GM12878 (cell line): ENCODE measurements at regions not wholly inside any gene's neighbourhood (a gene's known extent, or its start where the extent isn't known, plus 50 kb on each side); places are given as distances from the start of the nearest gene placed in this dataset.

Experiments
- BRCA1 ChIP-seq: IDR thresholded peaks from 2 replicates; pipeline ENCODE4 v1.6.1; 2011; ENCODE audit warnings: low read depth, low read length, improper control_type of control experiment
- FOXK2 ChIP-seq: fragments of 450-650 bp; IDR thresholded peaks from 2 replicates; pipeline ENCODE4 v1.6.1; 2017; ENCODE audit warnings: mild to moderate bottlenecking, moderate library complexity
- GABPA ChIP-seq: IDR thresholded peaks from 2 replicates; pipeline ENCODE4 v1.6.1; 2014; ENCODE audit warnings: antibody characterized with exemption, low read depth, mild to moderate bottlenecking, inconsistent platforms
- POLR2A ChIP-seq: IDR thresholded peaks from 2 replicates; pipeline ENCODE4 v1.6.1; 2011; ENCODE audit warnings: low read depth, mild to moderate bottlenecking, low read length
- SIX5 ChIP-seq: IDR thresholded peaks from 2 replicates; pipeline ENCODE4 v1.6.1; 2011; ENCODE audit warnings: mild to moderate bottlenecking, low read depth, low read length, moderate library complexity; ENCODE audit not compliant: severe bottlenecking
- TCF7 ChIP-seq: IDR thresholded peaks from 2 replicates; pipeline ENCODE4 v1.6.1; 2014; ENCODE audit warnings: antibody characterized with exemption, borderline replicate concordance
- WRNIP1 ChIP-seq: IDR thresholded peaks from 2 replicates; pipeline ENCODE4 v1.6.1; 2011; ENCODE audit warnings: low read depth, low read length, improper control_type of control experiment, borderline replicate concordance
- TF ChIP-seq, protein P1 (sequence below), 3 experiments: IDR thresholded peaks in 2 of 3; conservative IDR thresholded peaks in 1 of 3; 2 replicates each; pipeline ENCODE4 v1.5.1; 2011; ENCODE audit warnings: low read depth in 3 of 3, low read length in 3 of 3, mild to moderate bottlenecking in 3 of 3, control low read depth in 2 of 3, moderate library complexity in 2 of 3, inconsistent platforms in 1 of 3, mixed read lengths in 1 of 3; ENCODE audit not compliant: control insufficient read depth in 2 of 3, insufficient read depth in 1 of 3; ENCODE audit errors: extremely low read depth in 1 of 3
- TF ChIP-seq, protein P2 (sequence below): fragments of 450-650 bp; IDR thresholded peaks from 2 replicates; pipeline ENCODE4 v1.6.1; 2017; ENCODE audit warnings: borderline replicate concordance
- TF ChIP-seq, protein P3 (sequence below): IDR thresholded peaks from 2 replicates; pipeline ENCODE4 v1.6.1; 2011; ENCODE audit warnings: mild to moderate bottlenecking, low read depth, low read length, moderate library complexity; ENCODE audit not compliant: insufficient replicate concordance
- TF ChIP-seq, protein P4 (sequence below): IDR thresholded peaks from 2 replicates; pipeline ENCODE4 v1.6.1; 2011; ENCODE audit warnings: low read depth, low read length, improper control_type of control experiment, borderline replicate concordance
- TF ChIP-seq, protein P5 (sequence below): IDR thresholded peaks from 2 replicates; pipeline ENCODE4 v1.6.1; 2012; ENCODE audit warnings: mild to moderate bottlenecking, low read depth, low read length
- TF ChIP-seq, protein P6 (sequence below): IDR thresholded peaks from 2 replicates; pipeline ENCODE4 v1.6.1; 2012; ENCODE audit warnings: low read depth, low read length, improper control_type of control experiment
- TF ChIP-seq, protein P7 (sequence below): fragments of 450-650 bp; IDR thresholded peaks from 2 replicates; pipeline ENCODE4 v1.6.1; 2017; ENCODE audit warnings: mild to moderate bottlenecking, moderate library complexity

DNA sequence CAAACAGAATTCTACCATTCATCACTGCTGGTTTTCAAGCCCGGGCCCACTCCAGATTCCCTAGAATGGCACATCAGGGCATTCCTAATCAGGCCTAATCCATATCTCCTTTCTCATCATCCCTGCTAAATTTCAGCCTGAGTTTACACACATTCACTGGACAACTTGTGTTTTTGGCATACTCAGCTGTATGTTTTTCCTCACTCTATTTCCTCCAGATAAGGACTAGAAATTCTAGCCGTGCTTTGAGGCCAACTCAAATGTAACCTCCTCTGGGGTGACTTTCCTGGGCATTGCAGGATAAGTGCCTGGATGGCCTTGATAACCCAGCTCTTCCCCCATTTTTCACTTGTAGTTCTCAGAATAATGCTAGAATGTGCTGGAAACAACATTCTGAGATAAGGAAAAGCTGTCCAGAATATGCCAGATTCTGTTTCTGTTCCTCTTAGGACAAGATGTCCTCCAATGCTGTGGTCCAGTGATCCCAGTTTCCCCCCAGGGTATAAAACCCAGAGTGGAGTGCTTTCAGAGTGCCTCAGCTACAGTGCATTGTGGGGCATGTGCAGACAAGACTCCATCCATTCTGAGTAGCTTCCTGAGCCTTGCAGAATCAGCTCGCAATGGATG, 66.9 kb upstream of the CLDN10 start:
- TF ChIP-seq, protein P1, sequence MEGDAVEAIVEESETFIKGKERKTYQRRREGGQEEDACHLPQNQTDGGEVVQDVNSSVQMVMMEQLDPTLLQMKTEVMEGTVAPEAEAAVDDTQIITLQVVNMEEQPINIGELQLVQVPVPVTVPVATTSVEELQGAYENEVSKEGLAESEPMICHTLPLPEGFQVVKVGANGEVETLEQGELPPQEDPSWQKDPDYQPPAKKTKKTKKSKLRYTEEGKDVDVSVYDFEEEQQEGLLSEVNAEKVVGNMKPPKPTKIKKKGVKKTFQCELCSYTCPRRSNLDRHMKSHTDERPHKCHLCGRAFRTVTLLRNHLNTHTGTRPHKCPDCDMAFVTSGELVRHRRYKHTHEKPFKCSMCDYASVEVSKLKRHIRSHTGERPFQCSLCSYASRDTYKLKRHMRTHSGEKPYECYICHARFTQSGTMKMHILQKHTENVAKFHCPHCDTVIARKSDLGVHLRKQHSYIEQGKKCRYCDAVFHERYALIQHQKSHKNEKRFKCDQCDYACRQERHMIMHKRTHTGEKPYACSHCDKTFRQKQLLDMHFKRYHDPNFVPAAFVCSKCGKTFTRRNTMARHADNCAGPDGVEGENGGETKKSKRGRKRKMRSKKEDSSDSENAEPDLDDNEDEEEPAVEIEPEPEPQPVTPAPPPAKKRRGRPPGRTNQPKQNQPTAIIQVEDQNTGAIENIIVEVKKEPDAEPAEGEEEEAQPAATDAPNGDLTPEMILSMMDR (IDR thresholded peaks at IDR 0.05 in 2 of 3, conservative IDR thresholded peaks at IDR 0.05 in 1 of 3; ENCODE audit: control insufficient read depth in 2 of 3, extremely low read depth in 1 of 3, insufficient read depth in 1 of 3, low read depth in 3 of 3, low read length in 3 of 3): no peak
- TF ChIP-seq POLR2A: no peak
- TF ChIP-seq, protein P2, sequence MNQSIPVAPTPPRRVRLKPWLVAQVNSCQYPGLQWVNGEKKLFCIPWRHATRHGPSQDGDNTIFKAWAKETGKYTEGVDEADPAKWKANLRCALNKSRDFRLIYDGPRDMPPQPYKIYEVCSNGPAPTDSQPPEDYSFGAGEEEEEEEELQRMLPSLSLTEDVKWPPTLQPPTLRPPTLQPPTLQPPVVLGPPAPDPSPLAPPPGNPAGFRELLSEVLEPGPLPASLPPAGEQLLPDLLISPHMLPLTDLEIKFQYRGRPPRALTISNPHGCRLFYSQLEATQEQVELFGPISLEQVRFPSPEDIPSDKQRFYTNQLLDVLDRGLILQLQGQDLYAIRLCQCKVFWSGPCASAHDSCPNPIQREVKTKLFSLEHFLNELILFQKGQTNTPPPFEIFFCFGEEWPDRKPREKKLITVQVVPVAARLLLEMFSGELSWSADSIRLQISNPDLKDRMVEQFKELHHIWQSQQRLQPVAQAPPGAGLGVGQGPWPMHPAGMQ: no peak
- TF ChIP-seq, protein P3, sequence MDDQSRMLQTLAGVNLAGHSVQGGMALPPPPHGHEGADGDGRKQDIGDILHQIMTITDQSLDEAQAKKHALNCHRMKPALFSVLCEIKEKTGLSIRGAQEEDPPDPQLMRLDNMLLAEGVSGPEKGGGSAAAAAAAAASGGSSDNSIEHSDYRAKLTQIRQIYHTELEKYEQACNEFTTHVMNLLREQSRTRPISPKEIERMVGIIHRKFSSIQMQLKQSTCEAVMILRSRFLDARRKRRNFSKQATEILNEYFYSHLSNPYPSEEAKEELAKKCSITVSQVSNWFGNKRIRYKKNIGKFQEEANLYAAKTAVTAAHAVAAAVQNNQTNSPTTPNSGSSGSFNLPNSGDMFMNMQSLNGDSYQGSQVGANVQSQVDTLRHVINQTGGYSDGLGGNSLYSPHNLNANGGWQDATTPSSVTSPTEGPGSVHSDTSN: no peak
- no peak for TF ChIP-seq BRCA1
- TF ChIP-seq, protein P4, sequence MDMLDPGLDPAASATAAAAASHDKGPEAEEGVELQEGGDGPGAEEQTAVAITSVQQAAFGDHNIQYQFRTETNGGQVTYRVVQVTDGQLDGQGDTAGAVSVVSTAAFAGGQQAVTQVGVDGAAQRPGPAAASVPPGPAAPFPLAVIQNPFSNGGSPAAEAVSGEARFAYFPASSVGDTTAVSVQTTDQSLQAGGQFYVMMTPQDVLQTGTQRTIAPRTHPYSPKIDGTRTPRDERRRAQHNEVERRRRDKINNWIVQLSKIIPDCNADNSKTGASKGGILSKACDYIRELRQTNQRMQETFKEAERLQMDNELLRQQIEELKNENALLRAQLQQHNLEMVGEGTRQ: no peak
- TF ChIP-seq TCF7: no peak
- TF ChIP-seq, protein P5, sequence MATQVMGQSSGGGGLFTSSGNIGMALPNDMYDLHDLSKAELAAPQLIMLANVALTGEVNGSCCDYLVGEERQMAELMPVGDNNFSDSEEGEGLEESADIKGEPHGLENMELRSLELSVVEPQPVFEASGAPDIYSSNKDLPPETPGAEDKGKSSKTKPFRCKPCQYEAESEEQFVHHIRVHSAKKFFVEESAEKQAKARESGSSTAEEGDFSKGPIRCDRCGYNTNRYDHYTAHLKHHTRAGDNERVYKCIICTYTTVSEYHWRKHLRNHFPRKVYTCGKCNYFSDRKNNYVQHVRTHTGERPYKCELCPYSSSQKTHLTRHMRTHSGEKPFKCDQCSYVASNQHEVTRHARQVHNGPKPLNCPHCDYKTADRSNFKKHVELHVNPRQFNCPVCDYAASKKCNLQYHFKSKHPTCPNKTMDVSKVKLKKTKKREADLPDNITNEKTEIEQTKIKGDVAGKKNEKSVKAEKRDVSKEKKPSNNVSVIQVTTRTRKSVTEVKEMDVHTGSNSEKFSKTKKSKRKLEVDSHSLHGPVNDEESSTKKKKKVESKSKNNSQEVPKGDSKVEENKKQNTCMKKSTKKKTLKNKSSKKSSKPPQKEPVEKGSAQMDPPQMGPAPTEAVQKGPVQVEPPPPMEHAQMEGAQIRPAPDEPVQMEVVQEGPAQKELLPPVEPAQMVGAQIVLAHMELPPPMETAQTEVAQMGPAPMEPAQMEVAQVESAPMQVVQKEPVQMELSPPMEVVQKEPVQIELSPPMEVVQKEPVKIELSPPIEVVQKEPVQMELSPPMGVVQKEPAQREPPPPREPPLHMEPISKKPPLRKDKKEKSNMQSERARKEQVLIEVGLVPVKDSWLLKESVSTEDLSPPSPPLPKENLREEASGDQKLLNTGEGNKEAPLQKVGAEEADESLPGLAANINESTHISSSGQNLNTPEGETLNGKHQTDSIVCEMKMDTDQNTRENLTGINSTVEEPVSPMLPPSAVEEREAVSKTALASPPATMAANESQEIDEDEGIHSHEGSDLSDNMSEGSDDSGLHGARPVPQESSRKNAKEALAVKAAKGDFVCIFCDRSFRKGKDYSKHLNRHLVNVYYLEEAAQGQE: no peak
- no peak for TF ChIP-seq FOXK2
- TF ChIP-seq GABPA: no peak
- TF ChIP-seq SIX5: no peak
- no peak for TF ChIP-seq WRNIP1
- TF ChIP-seq, protein P6, sequence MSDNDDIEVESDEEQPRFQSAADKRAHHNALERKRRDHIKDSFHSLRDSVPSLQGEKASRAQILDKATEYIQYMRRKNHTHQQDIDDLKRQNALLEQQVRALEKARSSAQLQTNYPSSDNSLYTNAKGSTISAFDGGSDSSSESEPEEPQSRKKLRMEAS: no peak
- TF ChIP-seq, protein P7, sequence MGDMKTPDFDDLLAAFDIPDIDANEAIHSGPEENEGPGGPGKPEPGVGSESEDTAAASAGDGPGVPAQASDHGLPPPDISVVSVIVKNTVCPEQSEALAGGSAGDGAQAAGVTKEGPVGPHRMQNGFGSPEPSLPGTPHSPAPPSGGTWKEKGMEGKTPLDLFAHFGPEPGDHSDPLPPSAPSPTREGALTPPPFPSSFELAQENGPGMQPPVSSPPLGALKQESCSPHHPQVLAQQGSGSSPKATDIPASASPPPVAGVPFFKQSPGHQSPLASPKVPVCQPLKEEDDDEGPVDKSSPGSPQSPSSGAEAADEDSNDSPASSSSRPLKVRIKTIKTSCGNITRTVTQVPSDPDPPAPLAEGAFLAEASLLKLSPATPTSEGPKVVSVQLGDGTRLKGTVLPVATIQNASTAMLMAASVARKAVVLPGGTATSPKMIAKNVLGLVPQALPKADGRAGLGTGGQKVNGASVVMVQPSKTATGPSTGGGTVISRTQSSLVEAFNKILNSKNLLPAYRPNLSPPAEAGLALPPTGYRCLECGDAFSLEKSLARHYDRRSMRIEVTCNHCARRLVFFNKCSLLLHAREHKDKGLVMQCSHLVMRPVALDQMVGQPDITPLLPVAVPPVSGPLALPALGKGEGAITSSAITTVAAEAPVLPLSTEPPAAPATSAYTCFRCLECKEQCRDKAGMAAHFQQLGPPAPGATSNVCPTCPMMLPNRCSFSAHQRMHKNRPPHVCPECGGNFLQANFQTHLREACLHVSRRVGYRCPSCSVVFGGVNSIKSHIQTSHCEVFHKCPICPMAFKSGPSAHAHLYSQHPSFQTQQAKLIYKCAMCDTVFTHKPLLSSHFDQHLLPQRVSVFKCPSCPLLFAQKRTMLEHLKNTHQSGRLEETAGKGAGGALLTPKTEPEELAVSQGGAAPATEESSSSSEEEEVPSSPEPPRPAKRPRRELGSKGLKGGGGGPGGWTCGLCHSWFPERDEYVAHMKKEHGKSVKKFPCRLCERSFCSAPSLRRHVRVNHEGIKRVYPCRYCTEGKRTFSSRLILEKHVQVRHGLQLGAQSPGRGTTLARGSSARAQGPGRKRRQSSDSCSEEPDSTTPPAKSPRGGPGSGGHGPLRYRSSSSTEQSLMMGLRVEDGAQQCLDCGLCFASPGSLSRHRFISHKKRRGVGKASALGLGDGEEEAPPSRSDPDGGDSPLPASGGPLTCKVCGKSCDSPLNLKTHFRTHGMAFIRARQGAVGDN: no peak
